ENCODE measurements at regions not wholly inside any gene's neighbourhood (a gene's known extent, or its start where the extent isn't known, plus 50 kb on each side); places are given as distances from the start of the nearest gene placed in this dataset.

DNA sequence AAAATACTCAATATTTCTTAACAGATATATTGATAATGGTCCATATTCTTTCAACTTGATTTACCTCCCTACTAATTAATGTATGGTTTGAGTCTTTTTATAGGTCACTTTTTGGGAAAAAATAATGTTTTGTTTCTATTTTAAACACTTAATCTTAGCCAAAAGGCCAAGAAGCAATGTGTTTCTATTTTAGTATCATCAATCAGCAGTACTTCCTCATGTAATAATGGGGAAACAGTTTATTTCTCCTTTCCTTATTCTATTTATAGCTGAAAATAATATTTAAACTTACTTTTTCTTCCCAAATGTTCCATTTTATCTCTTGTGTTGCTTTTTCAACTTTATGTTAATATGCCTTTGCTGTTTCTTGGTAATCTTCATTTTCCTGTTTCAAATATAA lies 295.1 kb downstream of the ALDH8A1 start:
- no peak for TF ChIP-seq POLR2AphosphoS5 (IDR thresholded peaks at IDR 0.05)
- TF ChIP-seq, protein P1, sequence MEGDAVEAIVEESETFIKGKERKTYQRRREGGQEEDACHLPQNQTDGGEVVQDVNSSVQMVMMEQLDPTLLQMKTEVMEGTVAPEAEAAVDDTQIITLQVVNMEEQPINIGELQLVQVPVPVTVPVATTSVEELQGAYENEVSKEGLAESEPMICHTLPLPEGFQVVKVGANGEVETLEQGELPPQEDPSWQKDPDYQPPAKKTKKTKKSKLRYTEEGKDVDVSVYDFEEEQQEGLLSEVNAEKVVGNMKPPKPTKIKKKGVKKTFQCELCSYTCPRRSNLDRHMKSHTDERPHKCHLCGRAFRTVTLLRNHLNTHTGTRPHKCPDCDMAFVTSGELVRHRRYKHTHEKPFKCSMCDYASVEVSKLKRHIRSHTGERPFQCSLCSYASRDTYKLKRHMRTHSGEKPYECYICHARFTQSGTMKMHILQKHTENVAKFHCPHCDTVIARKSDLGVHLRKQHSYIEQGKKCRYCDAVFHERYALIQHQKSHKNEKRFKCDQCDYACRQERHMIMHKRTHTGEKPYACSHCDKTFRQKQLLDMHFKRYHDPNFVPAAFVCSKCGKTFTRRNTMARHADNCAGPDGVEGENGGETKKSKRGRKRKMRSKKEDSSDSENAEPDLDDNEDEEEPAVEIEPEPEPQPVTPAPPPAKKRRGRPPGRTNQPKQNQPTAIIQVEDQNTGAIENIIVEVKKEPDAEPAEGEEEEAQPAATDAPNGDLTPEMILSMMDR (IDR thresholded peaks at IDR 0.05 in 8 of 11, conservative IDR thresholded peaks at IDR 0.05 in 3 of 11) = no peak

Measured in spleen (tissue), 7 donors.